Stimulated activated CD8-positive, alpha-beta memory T cell treated with anti-CD3 and anti-CD28 coated beads, Interleukin-15, amount 100 ng/mL, for 24 hours (primary cell): ENCODE measurements at regions not wholly inside any gene's neighbourhood (a gene's known extent, or its start where the extent isn't known, plus 50 kb on each side); places are given as distances from the start of the nearest gene placed in this dataset.

Experiments
- DNase-seq: peaks from one replicate; pipeline ENCODE4 v3.0.0-alpha.2; 2020; ENCODE audit warnings: low read depth

DNA sequence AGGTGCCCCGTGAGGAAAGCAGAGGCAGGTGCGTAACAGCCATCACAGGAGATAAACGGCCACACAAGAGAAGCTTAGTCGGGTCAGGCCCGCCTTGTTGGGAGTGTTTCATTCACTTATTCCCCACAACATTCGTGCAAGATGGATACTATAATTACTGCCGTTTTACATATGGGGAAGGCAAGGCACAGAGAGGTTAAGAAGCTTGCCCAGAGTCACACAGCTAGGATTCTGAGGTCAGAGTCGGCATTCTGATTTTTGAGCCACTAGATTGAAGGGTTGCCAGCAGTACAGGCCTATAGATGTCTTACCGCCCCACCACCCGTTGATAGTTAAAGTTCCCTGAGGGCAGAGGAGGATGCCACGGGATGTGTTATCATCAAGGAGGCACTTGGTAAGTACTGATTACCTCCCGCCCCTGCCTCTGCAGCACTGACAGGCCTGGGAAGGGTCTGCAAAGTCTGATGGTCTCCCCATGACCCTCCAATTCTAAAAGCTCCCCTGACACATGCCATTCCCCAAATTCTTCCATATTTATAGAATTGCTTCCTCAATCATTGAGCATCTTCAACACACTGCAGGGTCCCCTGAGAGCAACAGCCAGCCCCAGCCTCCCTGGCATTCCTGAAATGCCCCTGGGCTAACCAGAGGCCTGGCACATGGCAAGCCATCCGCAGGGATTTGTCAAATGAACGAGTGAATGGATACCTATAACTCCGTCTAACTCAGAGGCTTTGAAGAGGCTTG, 74.7 kb upstream of the CLDN14 start:
- no peak for DNase-seq

GRCh38 chr21:36555199-36555800, 75.4 kb upstream of the CLDN14 start:
- no peak for DNase-seq

DNA sequence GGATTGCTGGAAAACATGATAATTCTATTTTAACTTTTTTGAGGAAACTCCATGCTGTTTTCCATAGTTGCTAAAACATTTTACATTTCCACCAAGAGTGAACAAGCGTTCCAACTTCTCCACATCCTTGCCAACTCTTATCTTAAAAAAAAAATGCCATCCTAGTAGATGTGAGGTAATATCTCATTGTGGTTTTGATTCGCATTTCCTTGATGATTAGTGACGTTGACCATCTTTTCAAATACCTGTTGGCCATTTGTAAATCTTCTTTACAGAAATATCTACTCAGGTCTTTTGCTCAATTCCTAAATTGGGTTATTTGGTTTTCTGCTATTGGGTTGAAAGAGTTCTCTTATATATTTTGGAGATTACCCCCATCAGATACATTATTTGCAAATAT, 77.4 kb upstream of the CLDN14 start:
- no peak for DNase-seq

- DNase-seq, result no peak
These were observed 81.1 kb upstream of the CLDN14 start for GRCh38 chr21:36560933-36561575.

DNA sequence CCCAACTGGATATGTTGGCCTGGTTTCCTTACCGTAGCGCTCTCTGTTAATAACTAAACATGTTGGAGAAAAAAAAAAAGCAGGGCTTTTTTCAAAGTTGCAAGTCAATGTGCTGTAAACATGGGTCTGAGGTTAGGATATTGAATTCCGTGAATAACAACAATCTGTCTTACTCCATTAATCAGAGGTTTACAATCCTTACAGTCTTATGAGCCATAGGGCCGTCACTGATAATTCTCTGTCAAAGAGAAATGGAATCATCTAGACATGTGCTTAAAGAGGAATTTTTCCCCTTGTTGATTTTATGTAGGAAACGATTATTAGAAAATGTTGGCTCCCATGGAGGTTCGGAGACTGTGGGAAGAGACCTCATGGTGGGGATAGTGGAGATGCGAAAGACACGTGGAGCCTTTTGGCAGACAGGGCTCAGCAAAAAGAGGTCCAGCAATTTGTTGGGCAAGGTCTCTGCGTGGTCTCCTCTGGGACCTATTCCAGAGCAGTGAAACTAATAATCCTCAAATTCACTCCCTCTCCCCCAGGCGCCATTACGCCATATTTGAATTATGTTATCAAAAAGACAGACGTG, 83.5 kb upstream of the CLDN14 start:
- no peak for DNase-seq

GRCh38 chr21:36564647-36565046, 84.7 kb upstream of the CLDN14 start:
- DNase-seq, result no peak

DNA sequence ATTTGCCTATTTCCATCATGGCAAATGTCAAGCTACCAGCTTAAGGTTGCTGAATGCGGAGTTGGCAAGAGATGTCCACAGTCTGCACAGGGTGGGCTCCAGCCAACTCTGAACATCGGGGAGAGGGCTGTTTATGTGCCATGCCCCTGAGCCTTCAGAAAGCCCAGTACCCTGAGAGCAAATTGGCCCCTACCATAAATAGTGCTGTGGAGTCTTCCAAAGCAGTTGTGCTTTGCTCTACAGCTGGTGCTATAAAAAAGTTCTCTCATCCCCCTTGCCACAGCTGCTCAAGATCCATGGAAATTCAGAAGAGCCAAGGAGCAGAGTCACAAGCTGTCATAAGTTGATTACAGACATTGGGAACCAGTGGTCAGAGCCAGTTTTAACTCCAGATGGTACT, 85.6 kb upstream of the CLDN14 start:
- no peak for DNase-seq

- DNase-seq, result no peak
These were observed 86.7 kb upstream of the CLDN14 start for GRCh38 chr21:36566644-36567043.

- DNase-seq, result no peak
These were observed 87.4 kb upstream of the CLDN14 start for GRCh38 chr21:36567216-36567885.

DNA sequence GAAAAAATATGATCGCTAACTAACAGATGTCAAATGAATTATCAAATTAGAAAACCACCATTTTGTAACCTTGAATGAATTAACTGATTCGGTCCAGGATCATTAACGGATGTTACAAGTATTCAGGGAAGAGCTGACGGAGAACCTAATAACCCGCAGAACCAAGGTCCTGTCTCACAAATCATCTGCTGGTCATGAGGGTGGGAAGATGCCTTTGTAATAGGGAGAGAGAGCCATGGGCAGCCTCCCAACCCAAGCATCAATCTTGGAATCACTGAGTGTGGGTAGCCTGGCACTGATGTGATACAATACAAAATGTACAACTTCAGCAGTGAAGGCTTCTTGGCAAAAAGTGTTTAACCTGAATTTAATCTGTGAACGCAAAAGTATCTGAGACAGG, 89.6 kb upstream of the CLDN14 start:
- no peak for DNase-seq

DNA sequence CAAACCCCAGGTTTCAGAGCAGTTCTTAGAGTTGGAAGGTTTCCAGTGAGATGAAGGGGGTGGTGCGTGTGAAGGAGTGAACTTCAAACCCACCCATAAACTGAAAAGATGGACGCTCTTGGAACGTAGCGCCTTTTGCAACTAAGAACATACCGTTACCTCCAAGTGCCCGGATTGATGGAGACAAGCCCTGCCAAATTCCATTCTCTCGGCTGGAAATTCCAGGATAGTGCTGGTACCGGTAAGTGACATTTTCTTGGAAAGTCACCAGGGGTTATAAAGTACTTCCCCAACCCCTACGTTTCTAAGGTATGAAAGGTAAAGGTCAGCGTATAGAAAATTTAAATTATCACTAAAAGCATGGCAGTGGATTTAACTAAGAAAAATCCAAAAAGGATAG, 91.6 kb upstream of the CLDN14 start:
- no peak for DNase-seq

GRCh38 chr21:36572039-36572438, 92.1 kb upstream of the CLDN14 start:
- DNase-seq, result no peak

DNA sequence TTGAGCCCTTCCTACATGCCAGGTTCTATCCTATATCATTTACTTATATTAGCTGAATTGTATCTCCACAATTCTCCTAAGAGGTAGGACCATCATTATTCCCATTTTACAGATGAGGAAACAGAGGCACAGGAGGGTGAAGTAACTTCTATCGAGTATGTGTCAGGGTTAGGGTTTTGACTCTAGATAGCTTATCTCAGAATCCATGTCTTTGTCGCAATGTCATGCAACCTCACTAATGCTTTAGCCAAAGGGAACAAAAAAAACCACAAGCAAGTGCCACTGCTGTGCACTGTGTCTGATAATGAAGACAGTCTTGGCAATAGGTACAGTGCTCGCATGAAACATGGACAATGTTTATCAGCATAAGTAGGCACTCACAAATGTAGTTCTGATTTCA, 95.4 kb upstream of the CLDN14 start:
- DNase-seq, result no peak

DNA sequence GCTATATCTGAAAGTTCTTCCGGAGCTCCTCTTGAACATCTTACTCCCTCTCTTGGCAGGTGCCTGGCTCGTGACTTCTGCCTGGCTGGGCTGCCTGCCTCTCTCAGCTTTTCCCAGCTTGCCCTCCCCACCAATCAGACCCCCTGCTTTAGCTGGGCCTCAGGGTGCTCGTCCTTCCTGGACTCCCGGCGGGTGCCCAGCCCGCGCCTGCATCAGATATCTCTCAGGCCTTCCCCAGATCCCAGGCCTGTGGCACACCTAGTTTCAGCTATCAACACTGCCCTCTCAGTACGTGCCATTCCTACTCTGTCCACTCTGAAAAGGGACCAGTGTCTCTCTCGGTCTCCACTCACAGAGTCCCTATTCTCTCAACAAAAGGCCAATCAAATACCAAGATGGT, 96.5 kb upstream of the CLDN14 start:
- no peak for DNase-seq

- DNase-seq, result no peak
These were observed 100.0 kb upstream of the CLDN14 start for GRCh38 chr21:36579898-36580297.

DNA sequence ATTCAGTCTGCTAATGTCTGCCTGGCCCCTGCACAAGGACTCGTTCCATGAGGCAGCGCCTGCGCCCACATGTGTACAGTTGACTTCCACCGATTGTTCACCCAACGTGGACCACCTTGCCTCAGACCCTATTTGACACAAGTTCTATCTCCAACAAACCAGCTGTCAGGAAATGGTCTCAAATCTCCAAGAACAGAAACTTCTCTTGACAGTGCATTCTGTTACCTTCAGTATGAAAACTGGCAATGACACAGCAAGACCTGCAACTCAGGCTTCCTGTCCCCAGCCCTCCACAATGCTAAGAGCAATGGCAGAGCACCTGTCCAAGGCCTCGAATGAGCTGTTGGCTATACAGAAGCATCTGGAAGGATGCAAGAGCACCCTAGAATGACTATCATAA, 102.3 kb upstream of the CLDN14 start:
- no peak for DNase-seq

DNA sequence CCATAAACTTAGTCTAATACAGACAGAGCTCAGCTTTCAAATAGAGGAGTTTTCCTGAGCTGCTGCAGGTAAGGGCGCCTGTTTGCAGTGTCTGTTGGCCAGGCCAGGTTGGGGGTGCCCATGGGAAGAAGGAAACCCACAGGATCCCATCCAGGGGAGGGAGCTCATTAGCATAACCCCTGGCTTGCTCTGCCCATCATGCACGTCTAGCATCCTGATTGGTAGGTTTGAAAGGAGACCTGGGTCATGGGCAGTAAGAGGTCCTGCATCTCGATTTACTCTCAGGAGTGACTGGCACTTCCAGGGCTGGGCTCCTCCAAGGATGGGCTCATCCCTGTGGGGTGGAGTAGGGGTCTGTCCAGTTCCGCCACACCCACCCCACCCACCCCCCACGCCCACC, 103.7 kb upstream of the CLDN14 start:
- no peak for DNase-seq

- DNase-seq, result no peak
These were observed 105.3 kb upstream of the CLDN14 start for GRCh38 chr21:36584980-36585940.

GRCh38 chr21:36587388-36587787, 107.5 kb upstream of the CLDN14 start:
- no peak for DNase-seq

DNA sequence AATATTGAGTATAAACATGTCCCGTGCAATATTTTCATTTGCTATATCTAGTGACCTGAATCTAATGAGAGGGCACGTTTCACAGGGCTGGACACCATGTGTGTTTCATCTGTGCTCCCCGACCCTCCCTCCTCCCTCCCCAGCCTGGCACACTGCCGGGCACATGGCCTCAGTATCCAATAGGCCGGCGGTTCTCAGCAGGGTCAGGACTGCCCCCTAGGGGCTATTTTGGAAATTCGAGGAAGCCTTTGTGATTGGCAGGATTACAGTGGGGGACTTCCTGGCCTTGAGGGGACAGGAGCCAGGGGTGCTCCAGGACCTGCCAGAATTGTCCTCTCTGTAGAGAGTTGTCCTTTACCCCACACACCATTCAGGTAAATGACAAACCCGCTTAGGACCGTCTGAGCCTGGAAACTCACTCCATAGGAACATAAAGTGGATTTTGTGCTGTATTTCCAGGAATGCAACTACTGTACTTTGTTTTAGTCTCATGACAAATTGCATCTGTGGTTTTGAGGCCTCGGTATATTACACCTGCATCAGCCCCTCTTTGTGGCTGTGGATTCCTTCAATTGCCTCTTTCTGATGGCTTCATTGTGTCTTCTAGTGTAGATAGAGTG, 109.5 kb upstream of the SIM2 start:
- DNase-seq, result no peak
